Fibroblast of lung (primary cell): ENCODE measurements at regions not wholly inside any gene's neighbourhood (a gene's known extent, or its start where the extent isn't known, plus 50 kb on each side); places are given as distances from the start of the nearest gene placed in this dataset.

Source experiments
- DNase-seq, 2 donors: peaks; one replicate each; pipeline versions ENCODE4 v3.0.0 to v3.0.0-alpha.2; 2010; ENCODE audit warnings: low read depth in 2 of 2
- H2AFZ ChIP-seq: 2 replicates; pipeline ENCODE4 v1.5.1; 2012; ENCODE audit warnings: low read length, control low read depth, inconsistent platforms
- H3K27ac ChIP-seq: 2 replicates; pipeline ENCODE4 v1.5.1; 2011; ENCODE audit warnings: low read length, control low read depth; ENCODE audit not compliant: insufficient read depth
- H3K27me3 ChIP-seq: 2 replicates; pipeline ENCODE4 v1.5.1; 2011; ENCODE audit warnings: mild to moderate bottlenecking, low read length; ENCODE audit not compliant: control insufficient read depth, insufficient read depth
- H3K36me3 ChIP-seq: 2 replicates; pipeline ENCODE4 v1.5.1; 2011; ENCODE audit warnings: low read length; ENCODE audit not compliant: control insufficient read depth, insufficient read depth
- H3K4me1 ChIP-seq: 2 replicates; pipeline ENCODE4 v1.5.1; 2011; ENCODE audit warnings: low read length; ENCODE audit not compliant: control insufficient read depth, insufficient read depth; ENCODE audit errors: extremely low read depth
- H3K4me2 ChIP-seq: 2 replicates; pipeline ENCODE4 v1.5.1; 2011; ENCODE audit warnings: low read length, control low read depth; ENCODE audit not compliant: insufficient read depth; ENCODE audit errors: extremely low read depth
- H3K4me3 ChIP-seq, 4 experiments: fragments of 200-600 bp in 1 of 4; sonication (generic) in 1 of 4; replicated peaks in 1 of 4; 2 replicates each; pipeline ENCODE4 v1.5.1; 2011 to 2016; ENCODE audit warnings: low read length in 4 of 4, low read depth in 3 of 4, mild to moderate bottlenecking in 3 of 4, control low read depth in 2 of 4, inconsistent platforms in 1 of 4, mixed read lengths in 1 of 4; ENCODE audit not compliant: insufficient read depth in 1 of 4; ENCODE audit errors: control extremely low read depth in 1 of 4
- H3K79me2 ChIP-seq: 2 replicates; pipeline ENCODE4 v1.5.1; 2012; ENCODE audit warnings: mild to moderate bottlenecking, low read length, inconsistent platforms; ENCODE audit not compliant: control insufficient read depth, insufficient read depth
- H3K9ac ChIP-seq: 2 replicates; pipeline ENCODE4 v1.5.1; 2011; ENCODE audit warnings: mild to moderate bottlenecking, low read length, control low read depth; ENCODE audit not compliant: insufficient read depth
- H3K9me3 ChIP-seq: 2 replicates; pipeline ENCODE4 v1.5.1; 2012; ENCODE audit warnings: low read depth, low read length; ENCODE audit not compliant: control insufficient read depth, insufficient read depth
- H4K20me1 ChIP-seq: 2 replicates; pipeline ENCODE4 v1.5.1; 2011; ENCODE audit warnings: low read length; ENCODE audit not compliant: control insufficient read depth, insufficient read depth; ENCODE audit errors: extremely low read depth
- EZH2 ChIP-seq: IDR thresholded peaks from 2 replicates; pipeline ENCODE4 v1.5.1; 2012; ENCODE audit warnings: low read length, control low read depth, mild to moderate bottlenecking; ENCODE audit errors: missing control alignments
- TF ChIP-seq, protein P1 (sequence below), 2 donors: IDR thresholded peaks in 1 of 2; conservative IDR thresholded peaks in 1 of 2; 1 replicate in 1 of 2; 2 replicates in 1 of 2; pipeline ENCODE4 v1.5.1; 2011 to 2012; ENCODE audit warnings: low read length in 2 of 2, control low read depth in 1 of 2, inconsistent platforms in 1 of 2, low read depth in 1 of 2, mild to moderate bottlenecking in 1 of 2

DNA sequence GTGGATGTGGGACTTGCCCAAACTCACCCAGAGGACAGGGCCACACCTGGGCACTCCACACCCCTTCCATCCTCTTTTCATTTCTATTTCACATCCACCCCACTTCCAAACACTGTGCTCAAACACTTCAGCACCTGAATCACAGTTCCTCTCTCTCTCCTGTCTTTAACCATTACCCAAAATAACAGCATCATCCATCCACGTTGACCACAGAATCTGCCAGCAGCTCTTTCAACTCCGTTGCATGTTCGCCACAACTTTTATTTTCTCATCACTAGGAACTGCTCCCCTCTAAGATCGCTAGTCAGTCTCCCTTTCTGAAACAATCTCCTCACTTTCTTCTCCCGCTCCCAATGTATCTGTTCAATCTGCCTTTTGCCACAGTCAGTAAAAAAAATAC, 121.6 kb upstream of the HNRNPA3 start:
- no peak for DNase-seq
- Histone ChIP-seq H3K27me3 (no peaks in the 10 kb centered on the region), H3K9ac (no peak overlapping the region), H3K36me3 (no peaks in the 10 kb centered on the region), H4K20me1 (no peaks in the 10 kb centered on the region), H3K4me2 (no peak overlapping the region), H3K27ac (no peak overlapping the region), H3K79me2 (no peaks in the 10 kb centered on the region), H3K9me3 (no peaks in the 10 kb centered on the region), H3K4me1 (no peaks in the 10 kb centered on the region), H2AFZ (no peak overlapping the region), H3K4me3 (no peak overlapping the region)
- TF ChIP-seq, protein P1, sequence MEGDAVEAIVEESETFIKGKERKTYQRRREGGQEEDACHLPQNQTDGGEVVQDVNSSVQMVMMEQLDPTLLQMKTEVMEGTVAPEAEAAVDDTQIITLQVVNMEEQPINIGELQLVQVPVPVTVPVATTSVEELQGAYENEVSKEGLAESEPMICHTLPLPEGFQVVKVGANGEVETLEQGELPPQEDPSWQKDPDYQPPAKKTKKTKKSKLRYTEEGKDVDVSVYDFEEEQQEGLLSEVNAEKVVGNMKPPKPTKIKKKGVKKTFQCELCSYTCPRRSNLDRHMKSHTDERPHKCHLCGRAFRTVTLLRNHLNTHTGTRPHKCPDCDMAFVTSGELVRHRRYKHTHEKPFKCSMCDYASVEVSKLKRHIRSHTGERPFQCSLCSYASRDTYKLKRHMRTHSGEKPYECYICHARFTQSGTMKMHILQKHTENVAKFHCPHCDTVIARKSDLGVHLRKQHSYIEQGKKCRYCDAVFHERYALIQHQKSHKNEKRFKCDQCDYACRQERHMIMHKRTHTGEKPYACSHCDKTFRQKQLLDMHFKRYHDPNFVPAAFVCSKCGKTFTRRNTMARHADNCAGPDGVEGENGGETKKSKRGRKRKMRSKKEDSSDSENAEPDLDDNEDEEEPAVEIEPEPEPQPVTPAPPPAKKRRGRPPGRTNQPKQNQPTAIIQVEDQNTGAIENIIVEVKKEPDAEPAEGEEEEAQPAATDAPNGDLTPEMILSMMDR (conservative IDR thresholded peaks at IDR 0.05 in 1 of 2, IDR thresholded peaks at IDR 0.05 in 1 of 2; ENCODE audit: low read depth in 1 of 2, low read length in 2 of 2): no peak
- TF ChIP-seq EZH2: no peak

DNA sequence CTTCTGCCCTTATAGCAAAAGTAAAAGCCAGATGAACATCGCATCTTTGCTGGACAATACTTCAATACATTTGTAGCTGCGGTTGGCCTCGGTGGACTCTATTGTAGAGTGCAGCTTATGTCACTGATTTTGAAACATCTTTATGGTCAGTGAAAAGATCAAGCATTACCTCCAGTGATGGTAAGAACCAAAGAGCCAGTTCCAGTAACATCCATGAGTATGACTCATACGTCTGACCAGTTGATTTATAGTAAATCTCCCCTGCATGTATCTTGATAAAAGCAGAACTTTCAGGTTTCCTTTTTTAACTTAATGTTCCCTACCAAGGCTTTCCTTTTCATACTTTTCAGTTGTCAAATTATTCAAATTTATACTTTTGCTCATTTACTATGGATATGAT, 119.2 kb upstream of the HNRNPA3 start:
- TF ChIP-seq, protein P1 (conservative IDR thresholded peaks at IDR 0.05 in 1 of 2, IDR thresholded peaks at IDR 0.05 in 1 of 2; ENCODE audit: low read depth in 1 of 2, low read length in 2 of 2): no peak
- no peak for TF ChIP-seq EZH2
- H2AFZ ChIP-seq: no peak overlapping the region
- no peaks in the 10 kb centered on the region for H3K4me1 ChIP-seq
- H3K79me2 ChIP-seq: no peaks in the 10 kb centered on the region
- H3K27me3 ChIP-seq: no peaks in the 10 kb centered on the region
- no peaks in the 10 kb centered on the region for H3K9me3 ChIP-seq
- DNase-seq: no peak
- H3K27ac ChIP-seq: no peak overlapping the region
- H4K20me1 ChIP-seq: no peaks in the 10 kb centered on the region
- no peak overlapping the region for H3K4me2 ChIP-seq
- H3K4me3 ChIP-seq: no peak overlapping the region
- no peaks in the 10 kb centered on the region for H3K36me3 ChIP-seq
- H3K9ac ChIP-seq: no peak overlapping the region

DNA sequence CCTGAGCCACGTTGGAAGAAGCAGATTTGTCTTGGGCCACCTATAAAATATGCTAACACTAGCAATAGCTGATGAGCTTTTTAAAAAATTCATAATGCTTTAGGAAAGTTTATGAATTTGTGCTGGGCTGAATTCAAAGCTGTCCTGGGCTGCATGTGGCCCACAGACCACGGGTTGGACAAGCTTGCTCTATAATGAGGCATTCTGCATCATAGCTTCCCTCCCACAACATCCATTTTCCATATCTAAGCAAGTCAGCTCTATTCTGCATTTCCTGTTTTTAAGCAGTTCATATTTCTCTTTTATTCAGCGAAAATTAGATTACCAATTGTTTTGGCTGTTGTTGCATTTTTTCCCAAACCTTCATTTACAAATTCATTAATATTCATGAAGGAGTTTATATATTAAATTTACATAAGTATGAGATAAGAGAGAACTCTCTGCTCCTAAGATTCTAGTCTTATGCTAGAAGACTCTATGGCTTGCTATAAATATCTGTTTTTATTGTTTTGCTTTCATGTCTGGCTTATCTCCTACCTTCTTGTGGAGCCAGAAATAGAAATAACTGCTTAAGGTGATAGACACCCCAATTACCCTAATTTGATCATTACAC, 114.5 kb upstream of the HNRNPA3 start:
- no peaks in the 10 kb centered on the region for H4K20me1 ChIP-seq
- no peaks in the 10 kb centered on the region for H3K9me3 ChIP-seq
- no peaks in the 10 kb centered on the region for H3K4me1 ChIP-seq
- no peak overlapping the region for H3K27ac ChIP-seq
- no peak for DNase-seq
- no peaks in the 10 kb centered on the region for H3K79me2 ChIP-seq
- no peak for TF ChIP-seq EZH2
- TF ChIP-seq, protein P1 (conservative IDR thresholded peaks at IDR 0.05 in 1 of 2, IDR thresholded peaks at IDR 0.05 in 1 of 2; ENCODE audit: low read depth in 1 of 2, low read length in 2 of 2): no peak
- H3K4me2 ChIP-seq: no peak overlapping the region
- no peak overlapping the region for H3K9ac ChIP-seq
- no peak overlapping the region for H3K4me3 ChIP-seq
- H2AFZ ChIP-seq: no peak overlapping the region
- H3K36me3 ChIP-seq: no peaks in the 10 kb centered on the region
- H3K27me3 ChIP-seq: no peaks in the 10 kb centered on the region
